Sigmoid colon (tissue), 4 donors: ENCODE measurements at regions not wholly inside any gene's neighbourhood (a gene's known extent, or its start where the extent isn't known, plus 50 kb on each side); places are given as distances from the start of the nearest gene placed in this dataset.

Experiments
- EP300 ChIP-seq, 4 donors: sonication (generic); formaldehyde crosslinking; IDR thresholded peaks; one replicate each; pipeline ENCODE4 v1.6.1; 2017; ENCODE audit warnings: antibody characterized with exemption in 4 of 4
- POLR2A ChIP-seq, 2 donors: fragments of 450-650 bp; IDR thresholded peaks; one replicate each; pipeline ENCODE4 v1.6.1; 2016; ENCODE audit warnings: antibody characterized with exemption in 2 of 2, mild to moderate bottlenecking in 2 of 2, moderate library complexity in 2 of 2
- POLR2AphosphoS5 ChIP-seq, 4 donors: sonication (generic); formaldehyde crosslinking; IDR thresholded peaks; one replicate each; pipeline ENCODE4 v1.6.1; 2017; ENCODE audit warnings: antibody characterized with exemption in 4 of 4
- TF ChIP-seq, protein P1 (sequence below), 4 experiments: fragments of 450-650 bp in 3 of 4; fragments of 200-600 bp in 1 of 4; IDR thresholded peaks; one replicate each; pipeline ENCODE4 v1.5.1; 2016 to 2019; ENCODE audit warnings: antibody characterized with exemption in 4 of 4, mild to moderate bottlenecking in 3 of 4, moderate library complexity in 2 of 4

DNA sequence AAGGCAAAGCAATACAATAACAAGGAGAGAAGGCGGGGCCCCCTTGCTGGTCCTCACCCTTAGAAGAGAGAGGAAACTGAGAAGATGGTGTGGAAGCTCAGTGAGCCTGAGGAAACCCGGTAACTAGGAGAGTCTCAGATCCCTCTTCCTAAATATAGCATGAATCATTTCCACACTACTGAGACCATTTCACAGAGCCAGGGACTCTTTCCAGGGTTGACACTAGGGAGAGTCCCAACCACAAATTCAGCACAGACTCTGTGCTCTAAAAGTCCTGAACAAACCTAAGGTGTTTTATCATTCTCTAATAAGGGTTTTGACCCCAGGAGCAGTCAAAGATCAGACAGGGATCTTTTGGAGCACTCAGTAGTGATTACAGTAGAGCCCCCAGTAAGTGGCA, 647.7 kb downstream of the KCNT2 start:
- TF ChIP-seq, protein P1, sequence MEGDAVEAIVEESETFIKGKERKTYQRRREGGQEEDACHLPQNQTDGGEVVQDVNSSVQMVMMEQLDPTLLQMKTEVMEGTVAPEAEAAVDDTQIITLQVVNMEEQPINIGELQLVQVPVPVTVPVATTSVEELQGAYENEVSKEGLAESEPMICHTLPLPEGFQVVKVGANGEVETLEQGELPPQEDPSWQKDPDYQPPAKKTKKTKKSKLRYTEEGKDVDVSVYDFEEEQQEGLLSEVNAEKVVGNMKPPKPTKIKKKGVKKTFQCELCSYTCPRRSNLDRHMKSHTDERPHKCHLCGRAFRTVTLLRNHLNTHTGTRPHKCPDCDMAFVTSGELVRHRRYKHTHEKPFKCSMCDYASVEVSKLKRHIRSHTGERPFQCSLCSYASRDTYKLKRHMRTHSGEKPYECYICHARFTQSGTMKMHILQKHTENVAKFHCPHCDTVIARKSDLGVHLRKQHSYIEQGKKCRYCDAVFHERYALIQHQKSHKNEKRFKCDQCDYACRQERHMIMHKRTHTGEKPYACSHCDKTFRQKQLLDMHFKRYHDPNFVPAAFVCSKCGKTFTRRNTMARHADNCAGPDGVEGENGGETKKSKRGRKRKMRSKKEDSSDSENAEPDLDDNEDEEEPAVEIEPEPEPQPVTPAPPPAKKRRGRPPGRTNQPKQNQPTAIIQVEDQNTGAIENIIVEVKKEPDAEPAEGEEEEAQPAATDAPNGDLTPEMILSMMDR (IDR thresholded peaks at IDR 0.05): no peak
- no peak for TF ChIP-seq EP300 (IDR thresholded peaks at IDR 0.05)
- TF ChIP-seq POLR2AphosphoS5 (IDR thresholded peaks at IDR 0.05): no peak
- no peak for TF ChIP-seq POLR2A (IDR thresholded peaks at IDR 0.05)
